NCI-H2081 treated with DMSO at 0.1 percent for 48 hours (cell line): ENCODE measurements at regions not wholly inside any gene's neighbourhood (a gene's known extent, or its start where the extent isn't known, plus 50 kb on each side); places are given as distances from the start of the nearest gene placed in this dataset.

Experiments
- DNase-seq: peaks from one replicate; lab custom pipeline; 2025; lab: John Stamatoyannopoulos, UW

GRCh38 chr7:26553582-26553981, 261.9 kb downstream of the SNX10 start:
- DNase-seq, result no peak

DNA sequence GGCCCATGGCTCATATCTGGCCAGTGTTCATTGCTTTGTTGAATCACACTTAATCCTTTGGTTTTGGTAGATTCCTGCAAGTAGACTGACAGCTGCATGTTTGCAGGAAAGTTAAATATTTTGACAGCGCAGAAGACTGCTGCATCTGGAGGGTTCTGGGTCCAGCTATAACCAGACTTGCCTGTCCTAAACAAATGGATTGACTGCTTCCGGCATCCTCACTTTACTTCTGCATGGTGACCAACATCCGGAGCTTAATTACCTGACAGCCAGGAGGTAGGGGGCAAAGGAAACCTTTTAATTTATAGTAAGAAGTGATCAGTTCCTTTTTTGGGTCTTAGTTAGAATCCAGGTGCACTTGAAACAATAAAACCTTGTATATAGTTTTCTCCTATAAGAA, 263.3 kb downstream of the SNX10 start:
- no peak for DNase-seq

DNA sequence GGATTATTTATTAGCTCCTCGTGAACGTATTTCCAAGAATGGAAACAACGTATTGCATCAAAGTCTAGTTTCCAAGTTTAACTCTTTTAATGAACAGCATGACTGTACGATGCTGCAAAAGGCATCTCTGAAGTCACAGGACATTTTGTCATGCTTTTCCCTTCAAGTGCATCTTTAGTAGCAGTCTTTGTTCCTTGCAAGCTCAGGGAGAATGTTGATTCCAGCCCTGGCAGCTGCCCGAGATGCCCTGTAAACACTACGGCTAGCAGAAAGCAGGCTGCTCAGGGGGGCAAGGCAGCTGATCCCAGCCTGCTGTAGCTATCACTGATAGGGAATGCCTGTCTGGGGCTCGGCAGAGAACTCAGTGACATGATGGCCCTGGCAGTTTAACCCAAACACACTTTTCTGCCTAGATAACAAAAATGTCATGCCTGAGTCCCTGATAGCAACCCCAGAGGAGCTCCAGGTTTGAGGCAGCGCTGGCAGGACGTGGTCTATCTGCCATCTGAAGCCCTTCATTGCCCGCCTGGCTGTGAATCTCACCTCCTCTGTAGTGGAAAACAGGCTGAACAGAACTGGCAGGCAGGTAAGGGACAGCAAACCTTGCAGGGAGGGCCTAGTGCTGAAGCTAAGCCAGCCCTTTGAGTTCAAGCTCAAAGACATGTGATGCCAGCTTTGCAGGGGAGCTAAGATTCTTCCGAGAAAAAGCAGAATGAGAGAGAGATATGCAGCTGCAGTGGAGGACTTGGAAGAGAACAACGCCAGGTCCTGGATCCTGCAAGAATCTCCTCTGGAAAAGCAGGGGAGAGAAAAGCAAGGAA, 264.6 kb downstream of the SNX10 start:
- DNase-seq, result no peak

GRCh38 chr7:26560526-26561256, 269.0 kb downstream of the SNX10 start:
- no peak for DNase-seq

GRCh38 chr7:26562841-26563240, 271.2 kb downstream of the SNX10 start:
- no peak for DNase-seq

DNA sequence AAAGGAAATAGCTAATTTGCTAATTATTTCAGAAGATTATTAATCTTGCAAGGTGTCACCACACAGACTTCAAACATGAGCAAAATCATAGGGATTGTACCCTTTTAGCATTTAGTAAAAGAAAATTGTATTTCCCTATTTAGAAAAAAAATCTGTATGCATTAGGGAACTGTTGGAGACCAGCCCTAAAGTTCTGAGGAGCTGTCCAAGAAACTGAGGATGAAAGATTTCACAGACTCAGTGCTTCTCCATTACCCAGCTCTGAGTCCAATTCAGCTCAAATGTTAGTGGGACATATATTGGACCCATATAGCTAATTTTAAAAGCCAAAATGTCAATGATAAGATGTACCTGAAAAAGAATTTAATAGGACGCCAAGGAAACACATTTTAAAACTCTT, 271.7 kb downstream of the SNX10 start:
- no peak for DNase-seq

DNA sequence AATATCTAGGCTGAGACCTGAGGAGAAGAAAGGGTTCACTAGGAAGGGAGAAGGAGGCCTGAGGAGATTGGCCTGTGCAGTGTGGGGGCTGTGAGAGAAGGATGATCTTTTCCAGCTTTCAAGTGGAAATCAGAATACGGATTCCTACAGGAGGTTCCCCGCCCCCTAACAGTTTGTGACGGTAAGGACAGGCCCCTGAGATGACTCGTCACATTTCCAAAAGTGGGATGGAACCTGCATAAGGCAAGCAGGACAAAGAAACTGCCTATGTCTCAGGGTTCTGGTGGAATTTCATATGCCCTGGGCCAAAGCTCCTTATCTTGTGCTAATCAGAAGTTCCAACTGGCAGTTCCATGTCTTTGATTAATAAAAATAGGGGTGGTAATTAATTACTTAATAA, 275.6 kb downstream of the SNX10 start:
- no peak for DNase-seq

DNA sequence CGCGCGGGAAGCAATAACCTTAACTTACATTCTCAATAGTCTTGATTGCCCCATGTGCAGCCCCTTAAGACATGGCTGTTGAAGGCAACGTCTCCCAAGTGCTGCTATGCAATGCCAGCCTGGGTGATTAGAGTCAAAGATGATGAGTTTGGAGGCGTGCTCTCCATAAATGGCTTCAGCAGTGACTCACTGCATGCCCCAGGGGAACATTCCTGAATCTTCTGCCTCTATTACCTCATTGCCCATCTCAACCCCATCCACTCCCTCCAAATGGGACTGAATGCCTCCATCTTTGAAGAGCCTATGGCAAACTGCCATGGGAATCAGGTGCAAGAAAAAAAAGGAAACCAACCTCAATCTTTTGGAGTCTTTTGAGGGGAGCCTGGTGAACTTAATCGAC, 282.8 kb downstream of the SNX10 start:
- no peak for DNase-seq

DNA sequence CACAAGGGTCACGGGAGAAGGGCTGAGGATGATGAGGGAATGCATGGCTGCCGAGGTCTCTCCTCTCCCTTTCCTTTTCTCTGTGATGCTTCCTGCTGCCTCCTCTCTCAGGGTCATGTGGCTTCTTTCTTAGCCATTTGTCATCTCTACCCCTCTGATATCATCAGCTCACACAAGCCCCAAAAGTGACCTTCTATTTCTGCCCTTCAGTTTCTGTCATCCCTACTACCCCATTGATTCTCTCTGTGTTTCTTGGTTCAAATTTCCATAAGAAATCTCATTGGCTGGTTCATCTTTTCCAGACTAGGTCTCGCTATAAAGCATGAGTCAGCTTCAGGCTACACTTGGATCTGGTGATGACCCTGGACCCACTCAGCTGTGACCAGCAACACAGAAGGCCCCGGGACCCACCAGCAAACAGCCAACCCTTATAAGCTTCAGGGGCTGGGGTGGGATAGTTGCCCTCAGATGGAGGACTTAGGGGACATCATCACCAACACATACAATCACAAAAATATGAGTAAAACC, 284.3 kb downstream of the SKAP2 start:
- DNase-seq, result no peak

GRCh38 chr7:26580711-26581110, 283.7 kb downstream of the SKAP2 start:
- no peak for DNase-seq

DNA sequence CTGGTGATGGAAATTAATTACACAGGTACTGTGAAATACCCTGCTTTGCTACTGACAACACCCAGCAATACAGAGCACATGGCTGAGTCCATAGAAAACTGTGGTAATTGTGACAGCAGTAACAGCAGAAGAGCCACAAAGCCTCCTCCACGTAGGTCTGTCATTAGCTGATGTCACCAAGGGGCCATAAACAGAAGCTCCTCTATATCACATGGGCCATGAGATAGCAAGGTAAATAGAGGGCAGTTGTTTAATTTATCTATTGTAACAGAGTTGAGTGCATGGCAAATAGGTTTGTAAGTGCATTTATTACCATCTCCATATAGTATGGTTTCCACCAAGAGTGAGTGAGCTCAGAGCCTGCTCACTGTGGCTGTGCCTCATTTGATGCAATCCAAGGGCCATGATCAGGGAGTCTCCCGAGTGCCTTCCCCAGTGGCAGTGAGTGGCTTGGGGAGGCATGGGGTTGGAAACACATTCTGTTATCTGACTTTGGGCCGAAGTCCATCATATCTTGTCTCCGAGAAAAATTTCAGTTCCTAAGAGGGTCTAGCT, 281.2 kb downstream of the SKAP2 start:
- DNase-seq, result peak; percentile 55

DNA sequence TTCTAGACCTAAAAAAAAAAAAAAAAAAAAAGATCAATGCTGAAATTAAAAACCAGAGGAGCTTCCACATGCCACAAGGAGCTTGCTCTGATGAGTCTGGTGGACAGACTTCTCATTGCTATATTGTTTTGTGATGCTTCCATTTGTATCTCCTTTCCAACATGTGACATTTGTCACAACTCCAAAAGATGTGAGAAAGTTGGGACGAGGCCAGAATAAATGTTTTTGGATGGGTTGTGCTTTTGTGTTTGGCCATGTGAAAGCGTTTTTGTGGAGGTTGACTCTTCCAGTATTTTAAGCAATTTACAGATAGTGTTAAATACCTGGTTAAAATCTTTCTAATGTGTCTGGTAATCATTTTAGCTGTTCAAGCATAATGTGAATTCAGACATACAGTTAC, 280.1 kb downstream of the SKAP2 start:
- DNase-seq, result no peak

DNA sequence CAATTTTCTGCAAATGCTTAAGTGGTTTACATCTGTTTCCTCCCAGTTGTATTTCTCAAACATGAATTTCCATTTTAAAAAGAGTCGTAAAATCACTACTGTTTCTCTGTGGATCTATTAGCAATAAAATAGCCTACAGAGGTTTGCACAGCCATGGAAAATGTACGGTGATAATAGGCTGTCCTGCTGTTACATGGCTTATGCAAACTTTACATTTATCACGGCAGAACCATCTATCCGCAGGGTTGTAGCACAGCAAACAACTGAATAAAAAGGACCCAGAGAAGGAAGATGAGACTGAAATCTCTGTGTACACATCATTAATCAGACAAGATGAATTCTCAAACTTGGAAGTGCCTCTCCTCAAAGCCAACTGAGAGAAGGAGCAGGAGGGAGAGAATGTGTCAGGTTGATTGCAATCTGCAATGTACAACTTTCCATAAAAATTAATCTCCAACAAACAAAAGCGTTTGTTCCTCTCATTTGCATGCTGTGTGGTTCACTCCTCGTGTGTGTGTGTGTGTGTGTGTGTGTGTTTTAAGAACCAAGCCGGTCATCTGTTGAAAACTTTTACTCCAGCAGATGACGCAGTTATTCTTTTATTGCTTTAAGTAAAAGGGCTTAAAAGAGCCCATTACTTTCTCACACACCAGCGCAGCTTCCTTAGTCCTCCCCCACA, 279.3 kb downstream of the SKAP2 start:
- DNase-seq, result peak; percentile 98

GRCh38 chr7:26587536-26587935, 276.9 kb downstream of the SKAP2 start:
- no peak for DNase-seq

- no peak for DNase-seq
Observed at GRCh38 chr7:26588511-26588910, 275.9 kb downstream of the SKAP2 start.

- DNase-seq, result no peak
Observed at GRCh38 chr7:26590709-26591108, 273.7 kb downstream of the SKAP2 start.

DNA sequence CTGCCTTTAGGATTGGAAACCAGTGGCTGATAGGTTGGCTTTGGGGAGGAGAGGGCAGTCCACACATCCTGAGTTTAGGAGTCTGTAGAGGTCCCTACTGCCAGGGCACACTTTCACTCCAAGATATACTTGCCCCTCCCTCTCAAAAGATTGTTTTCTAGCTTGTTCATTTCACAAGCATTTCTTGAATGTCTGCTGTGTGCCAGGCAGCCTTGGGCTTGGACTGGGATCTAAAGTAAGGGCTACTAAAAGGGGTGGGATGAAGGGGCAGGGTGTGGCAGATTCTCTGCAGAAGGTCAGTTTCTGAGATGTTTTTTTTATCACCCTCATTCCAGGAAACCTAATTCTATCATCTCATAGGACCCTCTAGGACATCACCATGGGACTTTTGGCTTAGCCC, 272.4 kb downstream of the SKAP2 start:
- DNase-seq, result no peak

DNA sequence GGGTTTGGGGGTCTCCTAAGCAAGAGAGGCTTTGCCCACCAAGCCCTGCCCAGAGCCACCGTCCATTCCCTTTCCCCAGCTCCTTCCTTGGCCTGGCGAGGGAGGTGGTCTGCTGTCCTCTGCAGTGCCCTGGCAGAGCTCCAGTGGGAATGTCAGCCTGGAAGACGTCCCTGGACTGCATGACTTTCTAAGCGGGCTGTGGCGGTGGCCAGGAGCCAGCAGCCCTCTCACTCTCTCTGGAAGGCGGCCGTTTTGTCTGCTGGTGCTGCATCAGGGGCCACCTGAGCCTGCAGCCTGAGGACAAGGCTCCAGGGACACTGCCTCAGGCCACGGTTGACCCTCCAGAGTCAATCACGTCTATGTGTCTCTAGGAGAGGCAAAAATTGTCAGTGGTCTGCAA, 271.0 kb downstream of the SKAP2 start:
- DNase-seq, result no peak

- DNase-seq, result no peak
Observed at GRCh38 chr7:26593896-26594295, 270.5 kb downstream of the SKAP2 start.

DNA sequence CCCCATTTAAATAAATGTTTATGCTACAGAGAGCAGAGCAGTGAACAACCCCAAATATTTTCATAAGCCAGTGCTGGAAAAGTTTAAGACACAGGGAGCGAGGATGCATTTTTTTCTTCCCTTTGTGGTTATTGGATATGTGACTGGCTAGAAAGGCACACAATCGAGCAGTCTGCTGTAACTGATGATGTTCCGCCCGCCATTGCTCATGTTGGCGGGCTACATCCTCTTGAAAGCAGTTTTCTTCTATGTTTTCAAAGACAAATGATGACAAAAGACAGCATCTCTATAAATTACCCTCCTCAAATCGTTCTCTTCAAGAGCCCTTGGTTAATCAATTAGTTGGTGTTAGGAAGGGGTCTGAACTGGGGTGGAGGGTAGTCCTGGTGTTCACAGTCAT, 269.8 kb downstream of the SKAP2 start:
- DNase-seq, result no peak

- no peak for DNase-seq
Observed at GRCh38 chr7:26598867-26599266, 265.5 kb downstream of the SKAP2 start.

GRCh38 chr7:26599982-26600381, 264.4 kb downstream of the SKAP2 start:
- no peak for DNase-seq
